Lower leg skin (tissue), 3 donors: ENCODE measurements at regions not wholly inside any gene's neighbourhood (a gene's known extent, or its start where the extent isn't known, plus 50 kb on each side); places are given as distances from the start of the nearest gene placed in this dataset.

ENCODE experiments used
- CTCF ChIP-seq, 3 donors: fragments of 450-650 bp; IDR thresholded peaks; one replicate each; pipeline ENCODE4 v1.5.1; 2016; ENCODE audit warnings: antibody characterized with exemption in 3 of 3, mild to moderate bottlenecking in 3 of 3, moderate library complexity in 2 of 3
- POLR2A ChIP-seq, 2 donors: fragments of 450-650 bp; IDR thresholded peaks; one replicate each; pipeline ENCODE4 v1.6.1; 2016 to 2017; ENCODE audit warnings: antibody characterized with exemption in 2 of 2, mild to moderate bottlenecking in 1 of 2, moderate library complexity in 1 of 2

- no peak for TF ChIP-seq CTCF (IDR thresholded peaks at IDR 0.05)
- TF ChIP-seq POLR2A (IDR thresholded peaks at IDR 0.05) = no peak
Observed at GRCh38 chr21:22584308-22584707, 1586.1 kb downstream of the NCAM2 start.
